UCSD-AML1 (cell line): ENCODE measurements at regions not wholly inside any gene's neighbourhood (a gene's known extent, or its start where the extent isn't known, plus 50 kb on each side); places are given as distances from the start of the nearest gene placed in this dataset.

Experiments used
- DNase-seq: peaks from one replicate; lab custom pipeline; 2025; ENCODE audit not compliant: unreplicated experiment; lab: John Stamatoyannopoulos, UW

DNA sequence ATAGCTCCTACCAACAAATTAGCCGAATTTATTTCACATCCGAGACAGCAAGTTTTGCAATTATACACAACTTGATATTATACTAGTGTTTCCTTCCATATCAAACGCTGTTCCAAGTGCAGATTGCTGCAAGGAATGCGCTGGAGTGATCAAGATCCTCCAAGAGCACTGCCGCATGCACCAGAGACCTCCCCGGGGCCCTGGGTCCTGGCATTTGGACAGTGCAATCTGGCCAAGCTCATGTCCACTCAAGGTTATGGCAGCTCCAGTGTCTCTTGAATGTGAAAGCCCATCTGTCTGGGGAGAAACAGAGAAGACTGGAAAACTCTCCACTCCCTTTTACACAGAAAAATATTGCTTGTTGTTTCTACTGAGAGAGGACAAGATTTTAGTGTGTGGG lies 111.9 kb downstream of the HSPH1 start:
- no peak for DNase-seq

DNA sequence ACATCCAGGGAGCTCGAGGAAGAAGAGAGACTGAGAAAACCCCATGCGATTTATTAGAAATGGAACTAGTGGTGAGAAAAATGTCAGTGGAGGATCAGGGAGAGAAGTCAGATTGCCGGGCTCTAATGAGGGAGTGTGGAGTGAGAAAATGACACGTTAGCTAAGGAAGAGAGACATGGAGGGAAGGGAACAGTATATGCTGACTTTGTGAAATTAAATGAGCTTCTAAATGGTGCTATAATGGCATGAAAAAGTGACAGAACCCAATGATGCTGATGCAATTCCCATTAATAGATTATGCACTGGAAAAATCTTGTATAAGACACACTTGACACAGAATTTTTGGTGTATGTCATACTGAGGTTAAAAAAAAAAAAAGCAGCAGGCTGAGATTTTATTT lies 112.6 kb downstream of the HSPH1 start:
- no peak for DNase-seq

DNA sequence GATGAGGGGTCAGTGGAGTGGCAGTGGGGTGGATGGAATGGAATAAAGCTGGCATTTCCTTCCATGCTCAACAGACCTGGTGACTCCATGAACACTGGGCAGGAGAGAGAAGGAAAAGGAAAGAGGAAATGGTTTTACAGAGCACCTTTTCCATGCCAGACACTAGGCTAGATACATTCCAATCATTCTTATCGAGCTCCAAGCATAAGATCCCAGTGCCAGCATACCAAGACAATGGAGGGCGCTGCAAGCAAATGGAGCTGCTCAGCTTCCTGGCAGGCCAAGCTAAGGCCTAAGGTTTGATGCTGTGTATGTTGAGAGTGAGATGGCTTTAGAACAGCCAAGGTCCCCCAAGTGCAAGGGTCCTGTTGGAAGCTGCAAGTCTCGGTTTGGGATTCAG lies 113.2 kb downstream of the HSPH1 start:
- DNase-seq, result no peak

DNA sequence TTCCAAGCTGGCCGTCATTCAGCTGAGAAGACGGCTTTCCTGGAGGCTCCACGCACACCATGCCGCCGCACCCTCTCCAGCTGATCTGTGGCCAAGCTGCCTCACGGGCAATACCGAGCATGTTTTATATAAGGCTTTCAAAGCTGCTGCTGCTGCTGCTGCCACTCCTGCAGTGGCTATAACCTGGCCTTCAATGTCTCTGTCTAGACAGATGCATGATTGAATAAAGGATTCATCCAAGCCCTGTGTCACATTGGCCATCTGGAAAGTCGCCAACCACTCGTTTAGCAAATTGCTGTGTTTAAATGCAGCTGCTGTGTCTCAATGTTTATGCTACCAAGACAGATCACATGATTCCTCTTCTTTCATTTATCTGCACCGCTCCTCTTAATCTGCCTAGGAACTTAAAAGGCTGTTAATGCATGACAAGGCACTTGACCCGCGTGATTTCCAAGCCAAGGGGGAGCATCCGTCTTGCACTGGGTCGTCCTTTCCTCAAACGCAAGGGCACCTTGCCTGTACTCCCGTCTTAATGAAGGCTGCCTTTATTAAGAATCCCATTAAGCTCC lies 114.3 kb downstream of the TEX26 start:
- DNase-seq, result no peak

DNA sequence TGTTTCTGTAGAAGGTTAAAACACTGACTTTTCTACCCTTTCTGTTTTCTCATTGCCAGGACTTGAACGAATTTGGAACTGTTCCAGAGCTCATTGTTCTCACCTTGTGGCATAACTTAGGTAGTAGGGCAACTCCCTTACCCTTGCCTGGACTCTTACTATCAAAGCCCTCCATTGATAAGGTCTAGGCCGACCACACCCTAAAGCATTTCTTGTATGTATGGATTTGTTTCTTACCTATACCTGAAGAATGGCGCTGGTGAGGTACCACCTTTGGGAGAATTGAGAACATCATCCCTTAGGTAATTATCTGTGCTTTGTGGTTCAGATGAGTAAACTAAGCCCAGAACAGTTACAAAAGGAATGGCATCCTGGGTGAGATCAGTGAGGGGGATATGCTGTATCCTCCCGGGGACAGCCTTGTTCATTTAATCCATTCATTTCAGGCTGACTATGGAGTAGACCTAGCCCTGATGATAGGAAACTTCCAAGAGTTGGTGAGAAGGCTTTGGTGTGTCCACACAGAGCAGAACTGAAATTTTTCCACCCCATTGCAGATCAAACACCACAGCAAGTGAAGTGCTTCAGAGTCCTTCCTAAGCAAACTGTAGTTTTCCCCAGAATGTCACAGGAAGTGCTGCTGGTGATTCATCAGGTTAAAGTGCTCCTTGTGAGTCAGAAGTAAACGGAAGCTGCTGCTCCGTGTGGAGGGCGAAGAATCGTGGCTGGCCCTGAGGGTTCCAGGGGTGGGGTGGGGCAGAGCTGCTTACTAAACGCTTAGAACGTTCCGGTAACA lies 113.0 kb downstream of the TEX26 start:
- DNase-seq, result peak; percentile 66

DNA sequence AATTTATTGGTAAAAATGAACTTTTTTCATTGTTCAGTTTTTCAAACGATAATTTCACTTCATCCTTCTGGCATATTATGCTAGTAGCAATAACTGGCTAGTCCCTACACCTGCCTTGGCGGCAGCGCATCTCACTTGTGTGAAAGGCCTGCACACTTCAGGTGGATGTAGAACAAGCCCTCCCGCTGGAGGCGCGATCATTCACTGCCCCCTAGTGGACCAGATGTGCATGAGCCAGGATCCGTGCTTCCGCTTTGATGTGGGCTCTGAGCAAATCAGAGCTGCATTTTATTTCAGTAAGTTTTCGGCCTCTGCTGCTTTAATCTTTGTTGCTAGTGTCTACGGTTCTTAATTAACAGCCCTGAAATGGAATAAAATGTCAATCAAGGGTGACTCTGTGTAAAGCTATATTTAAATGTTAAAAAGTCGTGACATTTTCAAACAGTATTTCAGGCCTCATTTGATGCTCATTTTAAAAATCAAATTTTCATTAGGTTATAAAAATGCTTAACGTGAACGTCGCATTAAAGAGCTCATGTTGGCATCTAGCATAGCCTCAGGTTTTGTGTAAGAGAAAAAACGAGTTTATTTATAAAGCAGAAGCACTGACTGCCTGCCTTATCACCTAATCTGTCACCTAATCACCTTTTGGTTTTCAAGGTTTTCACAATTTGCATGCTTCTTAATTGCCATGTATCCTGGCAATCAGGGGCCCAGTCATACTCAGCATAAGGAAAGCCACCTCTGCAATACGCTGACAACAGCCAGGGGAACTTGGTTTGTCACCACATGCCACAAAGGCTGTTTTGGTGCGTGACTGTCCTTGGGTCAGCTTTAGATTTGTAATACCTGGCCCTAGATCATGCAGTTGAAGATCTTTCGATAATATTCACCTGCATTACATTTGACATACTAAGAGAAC lies 112.2 kb downstream of the TEX26 start:
- DNase-seq, result peak; percentile 75

DNA sequence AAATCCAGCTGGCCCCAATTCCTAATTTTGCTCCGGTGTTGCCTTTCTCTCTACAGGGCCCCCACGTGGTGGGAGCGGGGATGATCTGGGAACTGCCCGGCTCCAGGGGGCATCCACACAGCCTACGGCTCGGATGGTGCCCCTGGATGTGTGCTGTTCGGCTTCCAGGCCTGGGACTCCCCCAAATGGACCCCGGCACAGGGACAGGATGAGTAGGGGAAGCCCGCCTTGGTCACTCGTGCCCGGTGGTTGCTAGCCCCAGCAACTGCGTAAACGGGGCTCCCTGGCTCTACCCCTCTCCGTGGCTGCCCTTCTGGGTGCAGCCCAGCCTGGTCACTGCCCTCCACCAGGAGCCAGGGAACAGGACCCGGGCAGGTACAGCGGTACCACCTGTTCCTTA lies 111.5 kb downstream of the TEX26 start:
- no peak for DNase-seq

DNA sequence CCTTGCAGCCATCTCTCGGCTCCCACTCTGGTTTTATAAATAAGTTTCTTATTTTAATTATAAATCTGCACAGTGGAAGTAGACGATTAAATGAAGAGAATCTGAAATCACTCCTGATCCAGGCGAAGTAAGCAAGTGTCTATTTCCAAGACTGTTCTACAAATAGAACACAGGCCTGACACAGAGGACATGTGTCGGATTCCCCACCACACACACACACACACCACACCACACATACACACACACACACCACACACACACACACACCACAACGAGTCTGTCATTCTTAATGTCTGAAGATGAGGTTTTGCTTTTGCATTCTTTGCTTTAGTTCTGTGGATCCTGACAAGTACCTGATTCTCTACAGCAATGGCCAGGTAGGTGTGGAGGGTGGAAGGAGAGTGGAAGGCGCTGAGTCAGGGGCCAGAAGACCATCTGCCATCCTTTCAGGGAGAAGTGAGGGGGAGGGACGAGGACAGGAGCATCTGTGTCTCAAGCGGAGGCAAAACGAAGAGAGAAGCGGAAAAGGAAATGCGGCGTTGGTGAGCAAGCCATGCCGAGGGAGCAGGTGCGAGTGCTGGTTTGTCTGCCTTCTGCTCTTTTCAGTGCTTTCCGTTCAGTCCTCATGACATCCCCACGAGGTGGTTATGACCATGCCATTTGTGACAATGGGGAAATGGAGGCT lies 110.2 kb downstream of the TEX26 start:
- no peak for DNase-seq

DNA sequence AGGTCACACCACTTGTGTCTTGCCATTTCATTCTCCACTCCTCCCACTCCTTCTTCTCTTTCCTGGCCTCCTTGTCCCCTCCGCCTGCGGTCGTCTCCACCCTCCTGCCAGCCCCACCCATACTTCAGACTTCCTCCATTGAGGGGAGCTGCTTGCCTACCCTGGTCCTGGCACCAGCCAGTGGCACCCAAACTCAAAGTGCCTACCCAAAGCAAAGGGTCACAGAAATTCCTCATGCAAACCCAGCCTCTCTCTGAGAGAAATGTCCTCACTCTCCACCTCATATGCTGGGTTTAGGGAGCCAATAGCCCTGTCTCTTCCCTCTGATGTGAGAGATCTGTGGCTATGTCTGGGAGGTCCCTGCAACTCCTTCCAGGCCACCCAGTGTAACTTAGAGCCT lies 109.6 kb downstream of the TEX26 start:
- no peak for DNase-seq

DNA sequence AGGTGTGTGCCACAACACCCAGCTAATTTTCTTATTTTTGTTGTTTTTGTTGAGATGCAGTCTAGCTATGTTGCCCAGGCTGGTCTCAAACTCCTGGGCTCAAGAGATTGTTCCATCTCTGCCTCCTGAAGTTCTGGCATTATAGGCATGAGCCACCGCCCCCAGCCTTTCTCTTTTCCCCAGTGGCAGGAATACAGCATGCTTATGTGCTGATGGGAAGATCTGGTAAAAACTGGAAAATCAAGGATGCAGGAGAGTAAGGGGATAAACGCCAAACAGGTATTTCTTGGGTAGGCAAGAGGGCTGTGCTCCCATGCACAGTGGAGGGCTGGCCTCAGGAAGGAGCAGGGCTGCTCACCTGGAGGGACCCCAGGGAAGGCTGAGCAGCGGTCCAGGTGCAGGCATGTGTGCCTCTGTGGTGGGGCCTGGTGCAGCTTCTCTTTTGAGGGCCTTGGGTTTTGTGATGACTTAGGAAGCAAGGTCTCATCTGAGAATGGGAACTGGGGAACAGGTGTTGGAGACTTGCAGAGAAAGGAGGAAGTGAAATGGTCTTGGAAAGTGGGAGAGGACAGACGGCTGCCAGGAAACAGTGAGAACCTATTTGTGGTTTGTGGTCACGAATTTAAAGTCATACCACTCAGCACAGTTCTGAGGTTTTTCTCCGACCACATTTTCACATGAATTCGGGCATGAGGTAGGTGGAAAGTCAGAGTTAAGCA lies 106.5 kb downstream of the TEX26 start:
- DNase-seq, result peak; percentile 34

DNA sequence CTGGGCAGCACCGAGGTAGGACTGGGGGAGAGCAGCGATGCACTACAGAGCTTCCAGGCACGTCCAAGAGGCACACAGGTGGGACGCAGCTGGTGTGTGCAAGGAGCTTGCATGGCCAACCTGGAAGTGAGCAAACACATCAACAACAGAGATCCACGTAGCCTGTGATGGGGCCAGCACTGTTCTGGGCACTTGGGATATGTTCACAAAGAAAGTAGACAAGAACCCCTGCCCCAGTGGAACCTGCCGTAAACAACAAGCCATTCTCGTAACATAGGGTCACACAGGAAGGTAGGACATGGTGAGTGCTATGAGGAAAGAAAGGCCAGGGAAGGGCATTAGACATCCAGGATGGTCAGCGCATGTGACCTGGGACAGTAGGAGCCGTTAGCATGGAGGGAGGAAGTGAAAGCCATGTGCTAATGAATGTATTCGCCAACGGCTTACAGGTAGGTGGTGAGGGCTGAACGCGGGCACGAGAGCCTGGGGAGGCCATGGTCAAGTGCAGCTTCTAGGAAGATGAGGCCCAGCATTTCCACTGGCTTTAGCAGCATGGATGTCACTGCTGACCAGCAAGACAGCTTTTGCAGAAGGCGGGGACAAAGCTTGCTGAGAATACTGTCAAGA lies 105.5 kb downstream of the TEX26 start:
- DNase-seq, result no peak

DNA sequence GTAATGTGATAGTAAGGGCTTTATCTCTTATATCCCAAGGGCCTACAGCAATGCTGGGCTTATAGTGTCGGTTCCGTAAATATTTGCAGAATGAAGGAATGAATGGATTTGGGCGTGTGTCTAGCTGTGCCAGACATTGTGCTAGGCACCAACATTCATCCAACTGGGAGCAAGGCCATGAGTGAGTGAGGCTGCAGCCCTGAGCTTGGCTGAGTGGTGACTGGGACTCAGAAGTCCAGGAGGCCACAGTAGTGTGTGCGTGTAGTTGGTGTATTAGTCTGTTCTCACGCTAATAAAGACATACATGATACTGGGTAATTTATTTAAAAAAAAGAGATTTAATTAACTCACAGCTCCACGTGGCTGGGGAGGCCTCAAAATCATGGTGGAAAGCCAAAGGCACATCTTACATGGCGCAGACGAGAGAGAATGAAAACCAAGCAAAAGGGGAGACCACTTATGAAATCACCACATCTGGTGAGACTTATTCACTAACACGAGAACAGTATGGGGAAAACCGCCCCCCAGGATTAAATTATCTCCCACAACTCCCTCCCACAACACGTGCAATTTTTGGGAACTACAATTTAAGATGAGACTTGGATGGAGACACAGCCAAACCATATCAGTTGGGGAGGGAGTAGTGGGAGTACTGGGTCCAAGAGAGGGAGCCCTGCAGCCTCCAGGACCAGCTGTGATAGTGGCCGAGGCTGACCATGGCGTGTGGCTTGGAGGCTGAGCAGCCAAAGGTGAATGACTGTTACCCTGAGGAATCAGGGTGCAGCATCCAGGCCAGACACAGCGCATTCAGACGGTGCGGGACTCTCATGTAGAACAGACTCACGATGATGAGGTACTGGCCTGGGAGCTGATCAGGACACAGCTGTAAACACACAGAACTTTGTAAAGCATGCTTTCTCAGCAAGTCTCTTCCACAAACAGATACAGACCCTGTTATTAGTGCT lies 104.6 kb downstream of the TEX26 start:
- no peak for DNase-seq

DNA sequence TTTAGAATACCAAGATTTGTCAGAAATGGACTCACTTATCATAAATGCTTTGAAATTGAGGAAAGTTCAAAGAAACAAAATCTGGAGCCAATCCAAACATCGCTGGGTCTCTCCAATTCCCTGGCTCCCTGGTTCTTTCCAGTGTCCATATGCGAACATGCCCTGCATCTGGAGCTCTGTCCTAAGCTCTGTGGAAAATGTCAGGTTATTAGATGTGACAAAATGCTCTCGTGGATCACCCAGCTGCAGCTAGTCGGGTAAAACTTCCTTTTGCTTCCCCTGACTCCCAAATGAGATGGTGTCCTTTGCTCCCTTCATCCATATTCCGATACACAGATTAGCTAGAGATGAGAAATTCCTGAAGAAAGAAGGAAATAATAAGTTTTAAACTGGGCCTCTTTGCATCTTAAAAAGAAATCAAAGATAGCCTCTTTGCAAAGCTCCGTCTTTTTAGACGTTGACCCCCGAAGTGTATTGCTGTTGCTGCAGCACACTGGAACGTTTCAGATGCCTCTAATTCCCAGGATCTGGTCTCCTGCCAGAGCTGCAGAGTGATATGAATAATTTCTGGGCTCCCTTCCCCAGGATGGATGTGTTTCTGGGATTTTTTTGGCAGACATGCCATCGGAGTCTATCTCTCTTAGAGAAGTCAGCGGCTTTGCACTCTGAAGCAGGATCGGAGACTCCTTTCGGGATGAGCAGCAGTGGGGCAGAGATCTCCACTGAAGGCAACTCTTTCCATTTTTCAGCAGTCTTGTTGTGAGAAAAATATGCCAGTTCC lies 102.9 kb downstream of the TEX26 start:
- no peak for DNase-seq

DNA sequence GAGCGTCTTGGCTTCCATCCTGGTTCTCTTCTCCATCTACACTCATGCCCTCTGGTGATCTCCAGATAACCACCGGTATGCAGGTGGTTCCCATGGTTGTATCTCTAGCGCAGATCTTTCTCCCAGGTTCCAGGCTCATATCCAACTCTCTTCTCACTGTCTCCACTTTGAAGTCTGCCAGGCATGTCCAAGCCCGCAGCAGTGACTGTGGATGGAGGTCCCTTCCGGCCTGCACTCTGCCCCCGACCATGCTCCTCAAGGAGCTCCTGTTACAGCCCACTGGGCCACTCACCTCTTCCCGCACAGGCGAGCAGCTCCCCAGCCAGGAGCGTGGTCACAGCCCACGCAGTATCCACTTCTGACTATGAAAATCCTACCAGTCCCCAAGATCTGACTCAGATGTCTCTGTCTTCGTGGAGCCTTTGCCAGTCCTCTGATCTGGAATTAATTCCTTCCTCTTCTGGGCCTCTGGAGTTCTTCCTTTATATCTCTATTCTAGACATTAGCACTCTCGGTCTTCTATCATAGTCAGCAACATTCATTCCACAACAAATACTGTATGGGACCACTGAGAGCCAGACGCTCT lies 100.2 kb downstream of the TEX26 start:
- no peak for DNase-seq

DNA sequence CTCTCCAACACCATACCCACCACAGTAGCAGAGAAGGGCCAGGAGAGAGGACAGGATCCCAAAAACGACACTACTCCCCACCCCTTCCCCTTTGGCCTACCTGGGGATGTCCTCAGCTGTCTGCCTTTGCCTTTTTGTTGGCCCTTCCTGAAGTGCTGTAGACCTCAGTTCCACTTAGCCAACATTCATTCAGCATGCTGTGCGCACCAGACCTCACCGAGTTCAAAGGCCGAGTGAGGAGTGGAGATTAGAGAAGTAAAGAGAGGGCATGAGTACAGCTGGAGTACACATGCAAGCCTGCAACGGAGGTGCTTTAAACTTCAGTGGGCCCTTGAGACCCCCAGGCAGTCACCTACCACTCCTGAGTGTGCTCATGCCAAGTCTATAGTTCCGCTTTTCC lies 99.0 kb downstream of the TEX26 start:
- no peak for DNase-seq

DNA sequence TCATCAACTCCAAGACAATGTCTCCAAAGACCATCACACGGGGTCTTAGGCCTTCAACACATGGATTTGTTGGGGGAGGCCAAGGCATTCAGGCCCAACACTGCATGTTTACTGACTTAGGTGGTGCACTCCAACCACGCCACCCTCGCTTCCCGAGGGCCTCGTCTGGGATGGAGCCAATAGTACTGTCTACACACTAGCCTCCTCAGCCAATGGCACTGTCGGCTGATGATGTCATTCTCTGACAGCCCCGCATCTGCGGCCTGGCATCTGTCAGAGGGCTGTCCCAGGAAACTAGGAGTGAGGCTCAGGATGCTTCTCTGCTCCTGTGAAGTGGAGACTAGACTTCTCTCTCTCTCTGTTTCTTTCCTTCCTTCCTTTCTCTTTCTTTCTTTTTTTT lies 96.6 kb downstream of the TEX26 start:
- no peak for DNase-seq

DNA sequence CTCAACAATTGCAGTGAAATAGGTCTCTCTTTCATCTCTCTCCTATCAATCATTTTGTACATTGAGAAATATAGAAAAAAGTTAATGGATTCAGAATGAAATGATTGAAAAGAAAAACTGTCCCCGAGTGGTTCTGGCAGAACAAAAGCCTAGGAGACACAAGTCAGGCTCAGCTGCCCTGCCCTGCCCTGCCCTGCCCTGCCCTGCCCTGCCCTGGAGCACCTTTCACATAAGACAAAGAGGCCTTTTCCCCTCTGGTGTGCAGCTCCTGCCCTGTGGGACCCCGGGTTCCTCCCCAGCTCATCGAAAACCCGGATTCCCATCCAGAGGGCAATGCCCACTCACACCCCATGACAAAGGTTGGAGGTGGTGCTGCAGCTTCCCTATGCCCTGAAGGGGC lies 94.7 kb downstream of the TEX26 start:
- no peak for DNase-seq
